RWPE2 (cell line): ENCODE measurements at regions not wholly inside any gene's neighbourhood (a gene's known extent, or its start where the extent isn't known, plus 50 kb on each side); places are given as distances from the start of the nearest gene placed in this dataset.

Source experiments
- ATAC-seq: fragments of 200-7000 bp; cut with Tn5 transposase; 3 replicates; pipeline ENCODE4 v1.9.1; 2021; ENCODE audit warnings: low read depth
- DNase-seq: peaks from one replicate; pipeline ENCODE4 v3.0.0-alpha.2; 2020; ENCODE audit warnings: low spot score
- H3K27ac ChIP-seq: fragments of 450-650 bp; 2 replicates; pipeline ENCODE4 v1.5.1; 2017; ENCODE audit warnings: mild to moderate bottlenecking; ENCODE audit not compliant: poor library complexity, severe bottlenecking
- H3K27me3 ChIP-seq: fragments of 250-450 bp; sonication (Bioruptor Pico); 2 replicates; pipeline ENCODE4 v1.5.1; 2021; ENCODE audit warnings: mild to moderate bottlenecking, moderate library complexity; ENCODE audit not compliant: insufficient read depth, poor library complexity, severe bottlenecking
- H3K36me3 ChIP-seq: fragments of 250-450 bp; sonication (Bioruptor Pico); 2 replicates; pipeline ENCODE4 v1.5.1; 2020; ENCODE audit warnings: low read depth, mild to moderate bottlenecking, moderate library complexity
- H3K4me1 ChIP-seq: fragments of 250-450 bp; sonication (Bioruptor Pico); 2 replicates; pipeline ENCODE4 v1.5.1; 2021; ENCODE audit warnings: mild to moderate bottlenecking, moderate library complexity; ENCODE audit not compliant: insufficient read depth, poor library complexity, severe bottlenecking
- H3K4me3 ChIP-seq: fragments of 250-450 bp; sonication (Bioruptor Pico); 2 replicates; pipeline ENCODE4 v1.5.1; 2021; ENCODE audit warnings: mild to moderate bottlenecking, moderate library complexity; ENCODE audit not compliant: severe bottlenecking
- H3K9me3 ChIP-seq: fragments of 250-450 bp; sonication (Bioruptor Pico); 2 replicates; pipeline ENCODE4 v1.5.1; 2021; ENCODE audit warnings: mild to moderate bottlenecking, moderate library complexity; ENCODE audit not compliant: severe bottlenecking
- CTCF ChIP-seq: fragments of 450-650 bp; IDR thresholded peaks from one replicate; pipeline ENCODE4 v1.5.1; 2017; ENCODE audit warnings: mild to moderate bottlenecking, moderate library complexity; ENCODE audit not compliant: poor library complexity, severe bottlenecking

- Histone ChIP-seq H3K36me3 (no peaks in the 10 kb centered on the region), H3K4me1 (peaks cover 19% of the 10 kb centered on the region), H3K27me3 (no peaks in the 10 kb centered on the region), H3K27ac (no peak overlapping the region), H3K9me3 (no peaks in the 10 kb centered on the region), H3K4me3 (no peak overlapping the region)
- no peak for TF ChIP-seq CTCF
- ATAC-seq (no peak), DNase-seq (no peak)
Measured at GRCh38 chr17:17413215-17413792, 63.5 kb upstream of the MED9 start.

GRCh38 chr17:17413821-17414220 lies 63.0 kb upstream of the MED9 start:
- no peak overlapping the region for H3K27ac ChIP-seq
- H3K27me3 ChIP-seq: no peaks in the 10 kb centered on the region
- H3K9me3 ChIP-seq: no peaks in the 10 kb centered on the region
- DNase-seq (no peak), ATAC-seq (no peak; the same call in 2 of the 3 replicates)
- peaks cover 19% of the 10 kb centered on the region for H3K4me1 ChIP-seq
- TF ChIP-seq CTCF: no peak
- no peaks in the 10 kb centered on the region for H3K36me3 ChIP-seq
- no peak overlapping the region for H3K4me3 ChIP-seq

GRCh38 chr17:17414341-17414805 lies 62.4 kb upstream of the MED9 start:
- H3K9me3 ChIP-seq: no peaks in the 10 kb centered on the region
- no peak overlapping the region for H3K4me3 ChIP-seq
- H3K36me3 ChIP-seq: no peaks in the 10 kb centered on the region
- no peaks in the 10 kb centered on the region for H3K27me3 ChIP-seq
- H3K4me1 ChIP-seq: peaks cover 19% of the 10 kb centered on the region
- DNase-seq (no peak), ATAC-seq (peak; percentile 45)
- TF ChIP-seq CTCF: no peak
- no peak overlapping the region for H3K27ac ChIP-seq

- H3K4me3 ChIP-seq: no peak overlapping the region
- H3K9me3 ChIP-seq: no peaks in the 10 kb centered on the region
- H3K4me1 ChIP-seq: peaks cover 19% of the 10 kb centered on the region
- DNase-seq (no peak), ATAC-seq (no peak)
- no peak for TF ChIP-seq CTCF
- H3K27ac ChIP-seq: no peak overlapping the region
- H3K27me3 ChIP-seq: no peaks in the 10 kb centered on the region
- H3K36me3 ChIP-seq: no peaks in the 10 kb centered on the region
Measured at GRCh38 chr17:17415006-17415405, 61.8 kb upstream of the MED9 start.

- no peak overlapping the region for H3K4me3 ChIP-seq
- H3K27ac ChIP-seq: peak overlapping the region; percentile 14
- no peaks in the 10 kb centered on the region for H3K36me3 ChIP-seq
- no peaks in the 10 kb centered on the region for H3K27me3 ChIP-seq
- H3K4me1 ChIP-seq: peaks cover 19% of the 10 kb centered on the region
- DNase-seq (no peak), ATAC-seq (peak; percentile 66; the same call in 2 of the 3 replicates)
- no peak for TF ChIP-seq CTCF
- H3K9me3 ChIP-seq: no peaks in the 10 kb centered on the region
Measured at GRCh38 chr17:17416007-17416399, 60.8 kb upstream of the MED9 start.
